ENCODE measurements at regions not wholly inside any gene's neighbourhood (a gene's known extent, or its start where the extent isn't known, plus 50 kb on each side); places are given as distances from the start of the nearest gene placed in this dataset.

DNA sequence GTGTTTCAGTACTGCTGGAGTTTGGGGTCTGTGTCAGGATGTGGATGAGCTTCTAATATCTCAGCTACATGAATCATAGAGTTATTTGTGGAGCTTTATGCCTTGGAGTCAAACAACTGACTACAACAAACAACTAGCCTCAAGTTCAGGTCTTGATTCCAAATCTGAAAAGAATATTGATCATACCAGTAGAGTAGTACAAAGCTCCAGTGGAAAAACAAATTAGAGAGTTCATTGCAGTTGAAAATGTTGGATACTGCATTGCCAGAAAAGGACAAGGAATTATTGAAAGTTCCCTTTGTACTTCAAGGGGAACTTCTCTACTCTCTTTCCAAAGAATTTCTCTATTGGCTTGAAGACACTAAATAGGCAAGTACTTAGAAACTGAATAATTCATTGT, 117.6 kb upstream of the CTTNBP2 start:
- TF ChIP-seq POLR2A (IDR thresholded peaks at IDR 0.05; ENCODE audit: low read length) (no peak), NR3C1 (IDR thresholded peaks at IDR 0.05) (no peak), BHLHE40 (IDR thresholded peaks at IDR 0.05; ENCODE audit: low read depth, low read length) (no peak), RAD21 (conservative IDR thresholded peaks at IDR 0.05 in 1 of 2, IDR thresholded peaks at IDR 0.05 in 1 of 2) (no peak), HDAC2 (IDR thresholded peaks at IDR 0.05) (no peak), SREBF2 (IDR thresholded peaks at IDR 0.05) (no peak), TP53 (CRISPR knock-in tag; IDR thresholded peaks at IDR 0.05) (no peak), CHD4 (IDR thresholded peaks at IDR 0.05; ENCODE audit: borderline replicate concordance) (no peak)
- TF ChIP-seq, protein P1, sequence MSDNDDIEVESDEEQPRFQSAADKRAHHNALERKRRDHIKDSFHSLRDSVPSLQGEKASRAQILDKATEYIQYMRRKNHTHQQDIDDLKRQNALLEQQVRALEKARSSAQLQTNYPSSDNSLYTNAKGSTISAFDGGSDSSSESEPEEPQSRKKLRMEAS (IDR thresholded peaks at IDR 0.05) = no peak
- TF ChIP-seq, protein P2, sequence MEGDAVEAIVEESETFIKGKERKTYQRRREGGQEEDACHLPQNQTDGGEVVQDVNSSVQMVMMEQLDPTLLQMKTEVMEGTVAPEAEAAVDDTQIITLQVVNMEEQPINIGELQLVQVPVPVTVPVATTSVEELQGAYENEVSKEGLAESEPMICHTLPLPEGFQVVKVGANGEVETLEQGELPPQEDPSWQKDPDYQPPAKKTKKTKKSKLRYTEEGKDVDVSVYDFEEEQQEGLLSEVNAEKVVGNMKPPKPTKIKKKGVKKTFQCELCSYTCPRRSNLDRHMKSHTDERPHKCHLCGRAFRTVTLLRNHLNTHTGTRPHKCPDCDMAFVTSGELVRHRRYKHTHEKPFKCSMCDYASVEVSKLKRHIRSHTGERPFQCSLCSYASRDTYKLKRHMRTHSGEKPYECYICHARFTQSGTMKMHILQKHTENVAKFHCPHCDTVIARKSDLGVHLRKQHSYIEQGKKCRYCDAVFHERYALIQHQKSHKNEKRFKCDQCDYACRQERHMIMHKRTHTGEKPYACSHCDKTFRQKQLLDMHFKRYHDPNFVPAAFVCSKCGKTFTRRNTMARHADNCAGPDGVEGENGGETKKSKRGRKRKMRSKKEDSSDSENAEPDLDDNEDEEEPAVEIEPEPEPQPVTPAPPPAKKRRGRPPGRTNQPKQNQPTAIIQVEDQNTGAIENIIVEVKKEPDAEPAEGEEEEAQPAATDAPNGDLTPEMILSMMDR (IDR thresholded peaks at IDR 0.05) = no peak
- TF ChIP-seq, protein P3, sequence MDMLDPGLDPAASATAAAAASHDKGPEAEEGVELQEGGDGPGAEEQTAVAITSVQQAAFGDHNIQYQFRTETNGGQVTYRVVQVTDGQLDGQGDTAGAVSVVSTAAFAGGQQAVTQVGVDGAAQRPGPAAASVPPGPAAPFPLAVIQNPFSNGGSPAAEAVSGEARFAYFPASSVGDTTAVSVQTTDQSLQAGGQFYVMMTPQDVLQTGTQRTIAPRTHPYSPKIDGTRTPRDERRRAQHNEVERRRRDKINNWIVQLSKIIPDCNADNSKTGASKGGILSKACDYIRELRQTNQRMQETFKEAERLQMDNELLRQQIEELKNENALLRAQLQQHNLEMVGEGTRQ (IDR thresholded peaks at IDR 0.05) = no peak

Data from A549 (cell line).